ENCODE measurements at regions not wholly inside any gene's neighbourhood (a gene's known extent, or its start where the extent isn't known, plus 50 kb on each side); places are given as distances from the start of the nearest gene placed in this dataset.

DNA sequence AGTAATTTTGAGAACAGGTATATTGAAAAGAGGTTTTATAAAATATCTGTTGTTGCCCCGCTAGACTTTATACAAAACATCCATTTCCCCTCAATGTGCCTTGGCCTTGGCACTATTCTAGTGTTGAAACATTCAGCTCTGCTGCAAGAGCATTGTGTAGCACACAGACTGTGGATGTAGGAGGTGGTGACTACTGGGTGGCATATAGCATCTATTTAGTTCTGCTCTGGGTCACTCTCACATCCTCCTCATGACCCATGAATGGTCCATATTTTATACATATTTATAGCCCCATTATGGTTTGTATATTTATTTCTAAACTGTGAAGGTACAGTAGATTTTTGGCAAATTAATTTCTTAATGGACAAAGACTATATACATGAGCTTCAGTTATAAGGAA is 1022.0 kb upstream of the CELF4 start:
- DNase-seq (ENCODE audit: low spot score) (no peak), ATAC-seq (no peak)
- intact Hi-C loops (cut with DNase I) = no loop called here

DNA sequence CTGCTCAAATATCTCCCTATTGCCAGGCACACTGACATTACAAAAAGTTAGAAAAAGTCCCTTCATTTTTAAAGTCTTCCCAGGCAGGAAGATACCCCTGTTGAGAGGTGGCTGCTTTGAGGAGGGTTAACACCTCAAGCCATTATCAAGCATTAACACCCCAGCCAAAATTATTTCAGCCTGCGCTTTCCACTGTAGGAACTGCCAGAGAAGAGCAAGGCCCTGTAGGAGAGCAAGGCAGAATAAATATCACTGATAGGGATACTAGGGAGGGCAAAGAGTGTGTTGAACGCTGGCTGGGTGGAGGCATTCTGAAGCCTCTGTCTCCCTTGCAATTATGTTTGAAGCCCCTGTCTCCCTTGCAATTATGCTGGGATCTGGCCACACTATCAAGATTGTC is 1020.7 kb upstream of the CELF4 start:
- intact Hi-C loops (cut with DNase I) = no loop called here
- no peak for DNase-seq (ENCODE audit: low spot score)
- no peak for ATAC-seq

DNA sequence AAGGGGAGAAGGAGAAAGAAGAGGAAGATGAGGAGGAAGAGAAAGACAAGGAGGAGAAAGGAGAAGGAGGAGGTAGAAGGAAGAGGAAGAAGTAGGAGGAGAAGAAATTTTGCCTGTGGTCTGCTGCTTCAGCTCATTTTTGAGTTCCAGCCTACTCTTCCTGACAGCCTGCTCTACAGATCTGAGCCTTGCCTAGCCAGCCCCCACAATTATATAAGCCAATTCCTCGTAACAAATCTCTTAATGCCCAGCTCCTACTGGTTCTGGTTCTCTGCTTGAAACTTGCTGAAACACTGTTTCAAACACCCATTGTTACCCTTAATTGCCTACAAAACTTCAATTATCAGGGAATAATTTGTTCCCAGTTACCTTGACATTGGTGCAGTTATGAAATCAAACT is 1014.2 kb upstream of the CELF4 start:
- no peak for ATAC-seq
- intact Hi-C loops (cut with DNase I) = loop anchor here (5.0 kb wide), 1 partner anchor 503 kb away; no protein-coding TSS in a partner anchor
- DNase-seq (ENCODE audit: low spot score) = no peak

- DNase-seq (ENCODE audit: low spot score) (no peak), ATAC-seq (no peak)
- intact Hi-C loops (cut with DNase I) = no loop called here
Observed at GRCh38 chr18:38576916-38577315, 1011.3 kb upstream of the CELF4 start.

DNA sequence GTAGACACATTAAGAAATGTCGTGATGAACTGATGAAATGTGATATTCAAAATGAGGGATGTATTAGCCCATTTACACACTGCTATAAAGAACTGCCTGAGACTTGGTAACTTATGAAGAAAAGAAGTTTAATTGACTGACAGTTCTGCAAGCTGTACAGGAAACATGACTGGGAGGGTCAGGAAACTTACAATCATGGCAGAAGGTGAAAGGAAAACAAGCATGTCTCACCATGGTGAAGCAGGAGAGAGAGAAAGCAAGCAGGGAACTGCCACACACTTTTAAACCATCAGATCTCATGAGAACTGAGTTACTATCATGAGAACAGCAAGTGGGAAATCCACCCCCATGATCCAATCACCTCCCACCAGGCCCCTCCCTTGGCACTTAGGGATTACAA is 1010.8 kb upstream of the CELF4 start:
- no peak for DNase-seq (ENCODE audit: low spot score)
- ATAC-seq = no peak
- intact Hi-C loops (cut with DNase I) = no loop called here

DNA sequence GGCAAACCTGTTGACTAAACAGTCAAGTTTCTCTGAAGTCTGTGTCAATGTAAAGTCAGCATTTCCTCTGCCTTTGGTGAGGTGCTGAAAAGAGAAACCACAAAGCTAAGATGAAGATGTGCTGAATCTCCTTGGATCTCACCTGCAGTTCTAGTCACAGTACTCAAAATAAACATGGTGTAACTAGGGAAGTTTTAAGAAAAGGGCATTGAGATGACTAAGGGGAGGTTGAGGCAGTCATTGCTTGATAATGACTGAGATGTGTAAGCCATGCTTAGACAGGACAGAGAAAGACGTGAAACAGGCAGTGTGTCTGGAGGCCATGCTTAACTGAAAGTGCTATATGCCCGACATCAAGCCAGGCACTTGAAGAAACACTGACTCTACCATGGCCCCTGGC is 1010.0 kb upstream of the CELF4 start:
- ATAC-seq (no peak), DNase-seq (ENCODE audit: low spot score) (no peak)
- intact Hi-C loops (cut with DNase I) = no loop called here

- intact Hi-C loops (cut with DNase I) = no loop called here
- ATAC-seq (no peak), DNase-seq (ENCODE audit: low spot score) (no peak)
Observed at GRCh38 chr18:38575023-38575422, 1009.4 kb upstream of the CELF4 start.

GRCh38 chr18:38572554-38573111 is 1007.0 kb upstream of the CELF4 start:
- DNase-seq (ENCODE audit: low spot score) = no peak
- intact Hi-C loops (cut with DNase I) = no loop called here
- no peak for ATAC-seq

DNA sequence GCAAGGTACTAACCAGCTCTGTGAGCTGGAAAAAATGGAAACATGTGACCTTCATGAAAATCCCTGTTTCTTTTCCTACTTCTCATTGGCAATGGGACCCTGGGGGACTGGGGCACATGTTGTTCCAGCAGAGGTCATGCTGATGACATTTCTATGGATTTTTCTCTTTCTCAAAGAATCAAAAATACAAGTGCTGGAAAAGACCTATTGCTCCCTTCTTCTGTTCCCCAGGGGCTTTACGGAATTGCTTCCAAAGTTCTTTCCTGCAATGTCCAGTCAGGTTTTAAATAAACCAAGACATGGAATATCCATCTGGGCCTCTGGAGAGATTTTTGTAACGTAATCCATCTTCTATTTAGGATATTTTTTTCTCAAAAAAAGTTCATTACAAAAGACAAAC is 1006.1 kb upstream of the CELF4 start:
- intact Hi-C loops (cut with DNase I) = no loop called here
- DNase-seq (ENCODE audit: low spot score) (no peak), ATAC-seq (no peak)

DNA sequence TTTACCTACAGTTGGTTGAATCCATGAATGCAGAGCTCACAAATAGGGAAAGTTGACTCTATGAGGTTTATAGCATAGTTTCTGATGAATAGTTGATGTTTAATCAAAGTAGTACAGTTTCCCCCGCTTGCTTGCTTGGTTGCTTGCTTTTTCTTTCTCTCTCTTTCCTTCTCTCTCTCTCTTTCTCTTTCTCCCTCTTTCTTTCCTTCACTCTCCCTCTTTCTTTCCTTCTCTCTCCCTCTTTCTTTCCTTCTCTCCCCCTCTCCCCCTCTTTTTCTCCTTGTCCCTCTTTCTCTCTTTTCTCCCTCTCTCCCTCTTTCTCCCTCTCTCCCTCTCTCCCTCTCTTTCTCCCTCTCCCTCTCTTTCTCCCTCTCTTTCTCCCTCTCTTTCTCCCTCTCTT is 999.9 kb upstream of the CELF4 start:
- ATAC-seq (no peak), DNase-seq (ENCODE audit: low spot score) (no peak)
- intact Hi-C loops (cut with DNase I) = no loop called here

GRCh38 chr18:38563396-38563980 is 997.9 kb upstream of the CELF4 start:
- ATAC-seq = no peak
- intact Hi-C loops (cut with DNase I) = no loop called here
- no peak for DNase-seq (ENCODE audit: low spot score)

DNA sequence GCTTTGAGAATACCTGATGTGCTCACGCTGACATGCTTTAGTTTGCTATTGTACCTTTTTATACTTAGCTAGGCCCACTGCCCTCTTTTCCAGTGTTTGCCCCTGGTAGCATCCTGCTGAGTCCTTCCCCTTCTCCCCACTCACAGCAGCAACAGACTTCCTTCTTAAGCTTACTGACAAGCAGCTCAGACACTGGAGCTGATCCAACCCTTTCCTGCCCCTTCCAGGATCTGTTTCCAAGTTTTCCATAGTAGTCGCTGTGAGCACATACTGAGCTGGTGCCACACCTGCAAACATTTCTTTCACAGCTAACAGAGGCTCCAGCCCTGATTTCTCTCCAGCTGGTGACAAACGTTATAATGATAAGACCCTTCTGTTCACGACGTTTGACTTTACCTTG is 991.4 kb upstream of the CELF4 start:
- intact Hi-C loops (cut with DNase I) = no loop called here
- DNase-seq (ENCODE audit: low spot score) (no peak), ATAC-seq (no peak)

DNA sequence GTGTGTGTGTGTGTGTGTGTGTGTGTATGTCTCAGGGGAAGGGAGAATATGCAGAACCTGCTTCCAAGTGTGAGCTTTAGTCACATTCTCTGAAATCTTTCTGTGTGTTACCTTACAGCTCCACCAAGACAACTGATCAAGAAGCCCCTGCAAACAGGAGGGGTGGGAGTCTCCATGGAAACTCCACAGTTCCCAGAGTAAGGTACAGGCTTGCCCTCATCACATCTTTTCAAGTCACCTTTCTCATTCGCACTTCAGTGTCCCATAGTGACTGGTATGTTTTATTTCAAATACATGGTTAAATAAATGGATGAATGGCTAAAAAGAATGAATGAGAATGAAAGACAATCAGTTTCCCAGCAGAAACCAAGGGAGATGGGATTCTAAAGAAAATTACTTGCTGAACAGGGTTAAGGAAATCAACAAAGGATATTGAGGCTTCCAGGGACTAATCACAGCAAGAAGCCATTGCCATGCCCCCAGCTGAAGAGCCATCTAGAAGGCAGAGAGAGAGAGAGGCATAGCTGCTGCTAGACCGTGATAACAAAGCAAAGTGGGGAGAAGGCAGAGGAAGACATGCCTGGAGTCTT is 987.2 kb upstream of the CELF4 start:
- ATAC-seq = no peak
- intact Hi-C loops (cut with DNase I) = no loop called here
- DNase-seq (ENCODE audit: low spot score) = no peak

GRCh38 chr18:38551881-38552280 is 986.3 kb upstream of the CELF4 start:
- intact Hi-C loops (cut with DNase I) = no loop called here
- DNase-seq (ENCODE audit: low spot score) (no peak), ATAC-seq (no peak)

GRCh38 chr18:38545071-38545470 is 979.5 kb upstream of the CELF4 start:
- intact Hi-C loops (cut with DNase I) = no loop called here
- no peak for DNase-seq (ENCODE audit: low spot score)
- ATAC-seq = no peak

DNA sequence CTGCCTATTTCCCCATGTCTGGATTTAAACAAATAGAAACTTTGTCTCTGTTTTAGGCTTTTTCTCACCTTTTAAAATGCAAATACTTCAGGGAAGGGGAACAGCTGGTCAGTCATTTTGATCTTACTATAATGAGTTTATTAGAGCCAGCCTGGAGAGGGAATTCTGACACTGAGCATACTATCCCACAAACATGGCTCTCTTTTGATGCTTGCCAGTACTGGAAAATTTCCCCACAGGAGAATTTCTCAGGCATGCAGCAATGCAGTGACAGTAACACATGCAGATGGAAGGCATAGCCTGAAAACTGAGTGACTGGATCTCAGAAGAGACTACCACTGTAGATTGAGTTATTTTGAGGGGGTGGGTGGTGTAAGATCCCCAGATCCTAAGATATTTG is 974.3 kb upstream of the CELF4 start:
- DNase-seq (ENCODE audit: low spot score) (no peak), ATAC-seq (no peak)
- intact Hi-C loops (cut with DNase I) = no loop called here

GRCh38 chr18:38539371-38539770 is 973.8 kb upstream of the CELF4 start:
- DNase-seq (ENCODE audit: low spot score) (no peak), ATAC-seq (no peak)
- intact Hi-C loops (cut with DNase I) = no loop called here

DNA sequence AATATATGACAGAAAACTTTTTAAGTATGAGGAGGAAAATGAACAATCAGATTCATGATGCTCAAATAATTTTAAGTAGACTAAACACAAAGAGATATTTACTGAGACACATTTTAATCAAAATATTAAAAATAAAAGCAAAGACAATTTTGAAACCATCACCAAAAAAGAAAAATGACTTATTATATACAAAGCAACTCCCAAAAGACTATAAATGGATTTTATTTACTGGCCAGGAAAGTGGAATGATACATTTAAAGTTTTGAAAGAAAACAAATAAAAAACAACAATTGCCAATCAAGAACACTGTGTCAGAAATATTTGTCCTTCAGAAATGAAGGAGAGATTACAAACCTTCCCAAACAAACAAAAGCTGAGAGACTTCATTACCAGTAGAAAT is 968.5 kb upstream of the CELF4 start:
- no peak for DNase-seq (ENCODE audit: low spot score)
- ATAC-seq = no peak
- intact Hi-C loops (cut with DNase I) = no loop called here

DNA sequence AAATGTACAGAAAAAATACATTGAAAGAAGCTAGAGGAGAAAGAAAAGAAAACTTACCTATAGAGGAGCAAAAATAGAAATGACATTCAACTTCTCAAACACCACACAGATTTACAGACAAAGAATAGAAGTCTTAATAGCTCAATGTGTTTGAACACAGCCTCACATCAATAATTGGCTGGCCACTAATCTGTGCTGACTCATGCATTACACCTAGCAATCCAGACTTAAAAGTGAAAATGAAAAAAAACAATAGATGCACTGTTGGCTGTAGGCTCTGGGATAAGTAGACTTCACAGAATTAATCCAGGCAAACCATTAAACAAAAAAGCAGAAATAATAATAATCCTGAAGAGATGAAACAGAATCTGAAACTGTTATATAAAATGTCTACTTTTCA is 961.3 kb upstream of the CELF4 start:
- ATAC-seq = no peak

DNA sequence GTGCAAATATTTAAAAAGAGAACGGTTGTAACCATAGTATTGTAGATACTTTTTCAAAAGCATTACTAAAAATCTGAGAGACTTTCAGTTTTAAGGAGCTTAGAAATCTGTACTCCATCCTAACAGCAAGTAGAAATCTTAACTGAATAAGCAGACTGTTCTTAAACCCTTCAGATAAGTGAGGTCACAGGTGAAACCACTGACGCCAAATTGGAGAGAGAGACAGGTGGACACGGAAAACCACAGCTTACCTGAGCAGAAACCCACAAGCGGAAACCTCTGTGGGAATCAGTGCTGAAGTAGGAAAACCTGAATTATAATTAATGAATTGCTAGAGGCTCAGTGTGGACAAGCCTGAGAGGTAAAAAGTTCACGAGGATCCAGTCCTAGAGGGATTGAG is 959.4 kb upstream of the CELF4 start:
- ATAC-seq (no peak), DNase-seq (ENCODE audit: low spot score) (no peak)
- intact Hi-C loops (cut with DNase I) = no loop called here

More for the DNA sequence above, 961.3 kb upstream of the CELF4 start:
- no peak for DNase-seq (ENCODE audit: low spot score)
- intact Hi-C loops (cut with DNase I) = no loop called here

DNA sequence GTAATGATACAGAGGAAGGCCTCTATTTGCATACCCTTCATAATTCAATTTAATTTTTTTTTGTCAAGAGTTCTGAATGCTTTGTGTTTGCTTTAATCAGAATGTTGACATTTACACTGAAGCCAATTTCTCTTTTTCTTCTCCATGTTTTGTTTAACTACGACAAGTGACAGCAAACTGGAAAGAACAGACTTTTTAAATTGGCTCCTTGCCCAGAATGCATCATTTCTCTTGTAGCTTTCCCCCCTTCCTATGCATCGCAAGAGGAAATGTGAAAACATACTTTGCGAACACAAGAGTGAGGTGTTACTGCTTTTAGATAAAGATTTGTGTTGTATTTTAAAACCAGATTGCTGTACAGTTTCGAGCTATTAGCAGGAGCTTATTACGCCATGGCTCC is 955.2 kb upstream of the CELF4 start:
- DNase-seq (ENCODE audit: low spot score) = no peak
- ATAC-seq = no peak
- intact Hi-C loops (cut with DNase I) = no loop called here
